IMR-90 (cell line): ENCODE measurements at regions not wholly inside any gene's neighbourhood (a gene's known extent, or its start where the extent isn't known, plus 50 kb on each side); places are given as distances from the start of the nearest gene placed in this dataset.

ENCODE experiments used
- ATAC-seq: fragments of 200-7000 bp; cut with Tn5 transposase; 2 replicates; pipeline ENCODE4 v1.9.1; 2020; ENCODE audit warnings: low read depth, mild to moderate bottlenecking, moderate library complexity
- BruUV-seq: library from RNA; stranded (reverse); fragments of 400-500 nt; replicated peaks from 2 replicates; lab custom pipeline; 2021; lab: Mats Ljungman, UMichigan
- CTCF ChIA-PET: fragments of 300-600 bp; formaldehyde crosslinking; extraction: SDS; loops from one replicate; lab custom pipeline; 2021; ENCODE audit warnings: antibody characterized with exemption; lab: Yijun Ruan, JAX
- POLR2A ChIA-PET: fragments of 300-600 bp; sonication (Branson Sonifier 250); formaldehyde crosslinking; loops from one replicate; lab custom pipeline; 2022; ENCODE audit warnings: antibody characterized with exemption; ENCODE audit not compliant: unreplicated experiment; lab: Charles Lee
- DNase-seq: peaks from one replicate; pipeline ENCODE4 v3.0.0; 2013
- H2AFZ ChIP-seq: replicated peaks from 2 replicates; pipeline ENCODE3; 2013; ENCODE audit warnings: low read length, mild to moderate bottlenecking; ENCODE audit not compliant: poor library complexity
- H2AK5ac ChIP-seq: 2 replicates; pipeline ENCODE4 v1.6.1; 2013; ENCODE audit warnings: low read depth, low read length, inconsistent platforms
- H2AK9ac ChIP-seq: replicated peaks from 2 replicates; pipeline ENCODE3; 2013; ENCODE audit warnings: mild to moderate bottlenecking, low read depth, low read length, moderate library complexity; ENCODE audit not compliant: poor library complexity
- H2BK120ac ChIP-seq: 2 replicates; pipeline ENCODE4 v1.6.1; 2013; ENCODE audit warnings: low read depth, low read length, inconsistent platforms
- H2BK15ac ChIP-seq: 3 replicates; pipeline ENCODE4 v1.6.1; 2013; ENCODE audit warnings: low read depth, low read length, inconsistent platforms
- H2BK20ac ChIP-seq: 2 replicates; pipeline ENCODE4 v1.6.1; 2013; ENCODE audit warnings: low read depth, mild to moderate bottlenecking, inconsistent platforms, low read length, moderate library complexity
- H2BK5ac ChIP-seq: 2 replicates; pipeline ENCODE4 v1.6.1; 2013; ENCODE audit warnings: mild to moderate bottlenecking, low read depth, low read length, inconsistent platforms; ENCODE audit not compliant: poor library complexity, severe bottlenecking
- H3K14ac ChIP-seq: replicated peaks from 2 replicates; pipeline ENCODE4 v1.6.1; 2013; ENCODE audit warnings: low read depth, low read length, inconsistent platforms
- H3K18ac ChIP-seq: 2 replicates; pipeline ENCODE4 v1.6.1; 2013; ENCODE audit warnings: low read depth, low read length, control low read depth
- H3K23ac ChIP-seq: 2 replicates; pipeline ENCODE4 v1.6.1; 2013; ENCODE audit warnings: low read depth, low read length, inconsistent platforms
- H3K27ac ChIP-seq: 2 replicates; pipeline ENCODE4 v1.5.1; 2013; ENCODE audit warnings: mild to moderate bottlenecking, control low read depth, low read length; ENCODE audit not compliant: insufficient read depth
- H3K27me3 ChIP-seq: 2 replicates; pipeline ENCODE4 v1.6.1; 2013; ENCODE audit warnings: low read length; ENCODE audit not compliant: control insufficient read depth, insufficient read depth
- H3K36me3 ChIP-seq: 2 replicates; pipeline ENCODE4 v1.6.1; 2013; ENCODE audit warnings: low read length, mixed read lengths; ENCODE audit not compliant: control insufficient read depth, insufficient read depth
- H3K4ac ChIP-seq: 2 replicates; pipeline ENCODE4 v1.6.1; 2013; ENCODE audit warnings: low read depth, low read length, inconsistent platforms
- H3K4me1 ChIP-seq: 2 replicates; pipeline ENCODE4 v1.6.1; 2013; ENCODE audit warnings: low read length, mixed read lengths; ENCODE audit not compliant: control insufficient read depth, insufficient read depth
- H3K4me2 ChIP-seq: 2 replicates; pipeline ENCODE4 v1.6.1; 2013; ENCODE audit warnings: low read depth, mild to moderate bottlenecking, control low read depth, low read length, moderate library complexity
- H3K4me3 ChIP-seq: 2 replicates; pipeline ENCODE4 v1.5.1; 2013; ENCODE audit warnings: low read depth, mild to moderate bottlenecking, control low read depth, low read length, moderate library complexity; ENCODE audit not compliant: insufficient read depth
- H3K56ac ChIP-seq: 2 replicates; pipeline ENCODE4 v1.6.1; 2013; ENCODE audit warnings: low read length, inconsistent platforms; ENCODE audit not compliant: insufficient read depth; ENCODE audit errors: extremely low read depth
- H3K79me1 ChIP-seq, 2 experiments: 2 replicates each; pipeline ENCODE4 v1.6.1; 2013; ENCODE audit warnings: low read length in 2 of 2, inconsistent platforms in 1 of 2, low read depth in 1 of 2
- H3K9ac ChIP-seq: 2 replicates; pipeline ENCODE4 v1.6.1; 2013; ENCODE audit warnings: low read depth, low read length, control low read depth
- H3K9me1 ChIP-seq: 2 replicates; pipeline ENCODE4 v1.6.1; 2013; ENCODE audit warnings: low read length, inconsistent platforms; ENCODE audit not compliant: insufficient read depth
- H3K9me3 ChIP-seq: 2 replicates; pipeline ENCODE4 v1.6.1; 2013; ENCODE audit warnings: low read length; ENCODE audit not compliant: control insufficient read depth, insufficient read depth
- H4K20me1 ChIP-seq: 2 replicates; pipeline ENCODE4 v1.6.1; 2013; ENCODE audit warnings: low read length, inconsistent platforms; ENCODE audit not compliant: insufficient read depth
- H4K5ac ChIP-seq: 2 replicates; pipeline ENCODE4 v1.6.1; 2013; ENCODE audit warnings: mild to moderate bottlenecking, low read depth, low read length, control low read depth
- H4K8ac ChIP-seq, 2 experiments: 2 replicates each; pipeline ENCODE4 v1.6.1; 2013; ENCODE audit warnings: low read depth in 2 of 2, low read length in 2 of 2, control low read depth in 1 of 2, inconsistent platforms in 1 of 2
- H4K91ac ChIP-seq: 2 replicates; pipeline ENCODE4 v1.6.1; 2013; ENCODE audit warnings: low read depth, low read length, inconsistent platforms; ENCODE audit not compliant: insufficient read depth
- BHLHE40 ChIP-seq: fragments of 150-350 bp; IDR thresholded peaks from 2 replicates; pipeline ENCODE4 v1.6.1; 2016; ENCODE audit warnings: mild to moderate bottlenecking, low read depth, low read length
- MAZ ChIP-seq: IDR thresholded peaks from 2 replicates; pipeline ENCODE4 v1.6.1; 2012; ENCODE audit warnings: low read depth, mild to moderate bottlenecking, low read length, improper control_type of control experiment, moderate library complexity, borderline replicate concordance
- MXI1 ChIP-seq: IDR thresholded peaks from 2 replicates; pipeline ENCODE4 v1.6.1; 2012; ENCODE audit warnings: low read depth, mild to moderate bottlenecking, low read length, moderate library complexity, borderline replicate concordance
- NFE2L2 ChIP-seq: fragments of 150-350 bp; IDR thresholded peaks from 2 replicates; pipeline ENCODE4 v1.6.1; 2016; ENCODE audit warnings: low read depth, mild to moderate bottlenecking, low read length
- POLR2A ChIP-seq: IDR thresholded peaks from 2 replicates; pipeline ENCODE4 v1.6.1; 2012; ENCODE audit warnings: mild to moderate bottlenecking, low read depth, low read length
- RCOR1 ChIP-seq: IDR thresholded peaks from 2 replicates; pipeline ENCODE4 v1.6.1; 2012; ENCODE audit warnings: mild to moderate bottlenecking, low read length, improper control_type of control experiment; ENCODE audit not compliant: insufficient replicate concordance
- RFX5 ChIP-seq: IDR thresholded peaks from 2 replicates; pipeline ENCODE4 v1.8.0; 2012; ENCODE audit warnings: low read depth, mild to moderate bottlenecking, low read length, moderate library complexity
- SMC3 ChIP-seq: fragments of 150-350 bp; IDR thresholded peaks from 2 replicates; pipeline ENCODE4 v1.6.1; 2016; ENCODE audit warnings: low read depth, mild to moderate bottlenecking, antibody characterized with exemption, low read length, moderate library complexity
- dilution Hi-C: fragments of 300-500 bp; cut with HindIII; formaldehyde crosslinking; loops from one replicate; pipeline ENCODE4 v1.14.3; 2018; ENCODE audit warnings: low sequenced_read_pairs; ENCODE audit not compliant: unreplicated experiment
- in situ Hi-C: fragments of 300-500 bp; cut with MboI; formaldehyde crosslinking; loops from 3 replicates; pipeline ENCODE4 v1.14.3; 2019; ENCODE audit warnings: low sequenced_read_pairs, inconsistent platforms, mixed read lengths
- intact Hi-C: fragments of 100-400 bp; cut with micrococcal nuclease; formaldehyde crosslinking; loops from 2 replicates; pipeline ENCODE4 v1.10.0; 2022
- TF ChIP-seq, protein P1 (sequence below): fragments of 150-350 bp; IDR thresholded peaks from 2 replicates; pipeline ENCODE4 v1.6.1; 2017; ENCODE audit warnings: mild to moderate bottlenecking, antibody characterized with exemption, low read length, low read depth

DNA sequence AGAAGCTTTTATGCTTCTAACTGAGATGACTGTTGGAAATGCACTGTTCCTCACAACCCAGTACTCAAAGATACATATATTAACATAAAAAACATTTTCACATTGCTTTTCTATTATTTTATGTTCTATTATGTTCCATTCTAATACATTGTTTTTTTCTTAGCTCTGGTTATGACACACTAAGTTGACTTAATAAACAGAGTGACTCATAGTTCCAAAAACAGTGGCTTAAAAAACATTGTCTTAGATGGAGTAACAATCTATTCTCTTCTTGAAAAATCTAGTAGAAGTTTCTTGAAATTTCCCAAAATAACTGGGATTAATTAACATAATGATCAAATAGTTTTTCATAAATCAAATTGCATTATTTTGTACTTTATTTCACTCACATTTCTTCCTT is 328.2 kb upstream of the LRATD1 start:
- Histone ChIP-seq H2BK120ac (no peak overlapping the region), H3K4me3 (no peak overlapping the region), H3K4ac (no peak overlapping the region), H3K18ac (no peak overlapping the region), H3K27me3 (no peaks in the 10 kb centered on the region), H3K14ac (no peak overlapping the region), H3K56ac (no peak overlapping the region), H3K4me2 (no peak overlapping the region), H2BK5ac (no peak overlapping the region), H3K9ac (no peak overlapping the region), H3K9me1 (no peaks in the 10 kb centered on the region), H2BK20ac (no peak overlapping the region), H4K91ac (no peak overlapping the region), H2AK9ac (no peak overlapping the region), H2AFZ (no peak overlapping the region), H3K23ac (no peak overlapping the region), H4K8ac (no peak overlapping the region), H3K36me3 (no peaks in the 10 kb centered on the region), H4K5ac (no peak overlapping the region), H2AK5ac (no peak overlapping the region), H4K20me1 (no peaks in the 10 kb centered on the region), H3K79me1 (no peaks in the 10 kb centered on the region), H3K27ac (no peak overlapping the region), H3K9me3 (peaks cover 10% of the 10 kb centered on the region), H2BK15ac (no peak overlapping the region), H3K4me1 (no peaks in the 10 kb centered on the region)
- ChIA-PET POLR2A (no interaction called here), CTCF (no interaction called here)
- in situ Hi-C loops, result no loop called here
- DNase-seq, result no peak
- TF ChIP-seq, protein P1, sequence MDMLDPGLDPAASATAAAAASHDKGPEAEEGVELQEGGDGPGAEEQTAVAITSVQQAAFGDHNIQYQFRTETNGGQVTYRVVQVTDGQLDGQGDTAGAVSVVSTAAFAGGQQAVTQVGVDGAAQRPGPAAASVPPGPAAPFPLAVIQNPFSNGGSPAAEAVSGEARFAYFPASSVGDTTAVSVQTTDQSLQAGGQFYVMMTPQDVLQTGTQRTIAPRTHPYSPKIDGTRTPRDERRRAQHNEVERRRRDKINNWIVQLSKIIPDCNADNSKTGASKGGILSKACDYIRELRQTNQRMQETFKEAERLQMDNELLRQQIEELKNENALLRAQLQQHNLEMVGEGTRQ, result no peak
- no peak for TF ChIP-seq SMC3
- no peak for TF ChIP-seq BHLHE40
- no peak for TF ChIP-seq POLR2A
- no peak for TF ChIP-seq MAZ
- no peak for TF ChIP-seq MXI1
- TF ChIP-seq RCOR1, result no peak
- TF ChIP-seq NFE2L2, result no peak
- TF ChIP-seq RFX5, result no peak
- intact Hi-C loops, result no loop called here
- no peak for ATAC-seq
- no TSS peak for BruUV-seq
- dilution Hi-C loops, result no loop called here
